Suprapubic skin (tissue), 3 donors: ENCODE measurements at regions not wholly inside any gene's neighbourhood (a gene's known extent, or its start where the extent isn't known, plus 50 kb on each side); places are given as distances from the start of the nearest gene placed in this dataset.

Experiments used
- CTCF ChIP-seq, 2 donors: fragments of 200-600 bp in 1 of 2; fragments of 450-650 bp in 1 of 2; sonication (generic) in 1 of 2; IDR thresholded peaks; one replicate each; pipeline ENCODE4 v1.5.1; 2016 to 2019; ENCODE audit warnings: antibody characterized with exemption in 2 of 2, mild to moderate bottlenecking in 1 of 2, moderate library complexity in 1 of 2
- EP300 ChIP-seq: sonication (generic); formaldehyde crosslinking; IDR thresholded peaks from one replicate; pipeline ENCODE4 v1.6.1; 2017; ENCODE audit warnings: antibody characterized with exemption
- POLR2A ChIP-seq, 2 donors: fragments of 450-650 bp; IDR thresholded peaks; one replicate each; pipeline ENCODE4 v1.6.1; 2017; ENCODE audit warnings: antibody characterized with exemption in 2 of 2, mild to moderate bottlenecking in 2 of 2, moderate library complexity in 2 of 2

DNA sequence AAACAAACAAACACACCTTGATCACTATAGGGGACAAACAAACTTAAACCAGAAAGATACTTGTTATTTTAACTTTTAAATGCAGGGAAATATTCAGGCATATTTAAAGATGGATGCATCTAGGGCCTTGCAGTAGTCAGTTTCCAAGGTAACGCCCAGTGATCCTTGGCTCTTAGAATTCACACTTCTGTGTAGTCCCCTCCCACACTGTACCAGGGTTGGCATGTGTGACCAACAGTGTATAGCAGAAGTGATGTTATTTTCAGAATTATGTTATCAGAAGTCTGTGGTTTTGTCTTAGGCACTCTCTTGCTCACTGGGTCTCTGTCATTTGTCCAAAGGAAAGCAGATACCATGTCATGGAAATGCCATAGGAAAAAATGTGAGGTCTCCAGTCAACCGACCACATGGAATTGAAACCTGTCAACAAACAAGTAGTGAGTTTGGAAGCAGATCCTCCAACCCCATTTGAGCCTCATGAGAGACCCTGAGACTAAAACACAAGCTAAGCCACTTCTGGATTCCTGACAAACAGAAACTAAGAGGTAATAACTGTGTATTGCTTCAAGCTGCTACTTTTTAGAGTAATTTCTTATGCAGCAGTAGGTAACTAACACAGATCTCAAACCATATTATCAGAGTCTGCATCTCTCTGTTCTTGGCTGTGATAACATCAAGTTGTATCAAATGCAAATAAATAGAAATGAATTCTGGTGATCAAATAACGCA, 670.3 kb downstream of the KCTD8 start:
- TF ChIP-seq CTCF (IDR thresholded peaks at IDR 0.05) (no peak), POLR2A (IDR thresholded peaks at IDR 0.05) (no peak), EP300 (no peak)
